IMR-90 (cell line): ENCODE measurements at regions not wholly inside any gene's neighbourhood (a gene's known extent, or its start where the extent isn't known, plus 50 kb on each side); places are given as distances from the start of the nearest gene placed in this dataset.

ENCODE experiments used
- ATAC-seq: fragments of 200-7000 bp; cut with Tn5 transposase; 2 replicates; pipeline ENCODE4 v1.9.1; 2020; ENCODE audit warnings: low read depth, mild to moderate bottlenecking, moderate library complexity
- BruUV-seq: library from RNA; stranded (reverse); fragments of 400-500 nt; replicated peaks from 2 replicates; lab custom pipeline; 2021; lab: Mats Ljungman, UMichigan
- CTCF ChIA-PET: fragments of 300-600 bp; formaldehyde crosslinking; extraction: SDS; loops from one replicate; lab custom pipeline; 2021; ENCODE audit warnings: antibody characterized with exemption; lab: Yijun Ruan, JAX
- POLR2A ChIA-PET: fragments of 300-600 bp; sonication (Branson Sonifier 250); formaldehyde crosslinking; loops from one replicate; lab custom pipeline; 2022; ENCODE audit warnings: antibody characterized with exemption; ENCODE audit not compliant: unreplicated experiment; lab: Charles Lee
- DNase-seq: peaks from one replicate; pipeline ENCODE4 v3.0.0; 2013
- H2AFZ ChIP-seq: replicated peaks from 2 replicates; pipeline ENCODE3; 2013; ENCODE audit warnings: low read length, mild to moderate bottlenecking; ENCODE audit not compliant: poor library complexity
- H2AK5ac ChIP-seq: 2 replicates; pipeline ENCODE4 v1.6.1; 2013; ENCODE audit warnings: low read depth, low read length, inconsistent platforms
- H2AK9ac ChIP-seq: replicated peaks from 2 replicates; pipeline ENCODE3; 2013; ENCODE audit warnings: mild to moderate bottlenecking, low read depth, low read length, moderate library complexity; ENCODE audit not compliant: poor library complexity
- H2BK120ac ChIP-seq: 2 replicates; pipeline ENCODE4 v1.6.1; 2013; ENCODE audit warnings: low read depth, low read length, inconsistent platforms
- H2BK15ac ChIP-seq: 3 replicates; pipeline ENCODE4 v1.6.1; 2013; ENCODE audit warnings: low read depth, low read length, inconsistent platforms
- H2BK20ac ChIP-seq: 2 replicates; pipeline ENCODE4 v1.6.1; 2013; ENCODE audit warnings: low read depth, mild to moderate bottlenecking, inconsistent platforms, low read length, moderate library complexity
- H2BK5ac ChIP-seq: 2 replicates; pipeline ENCODE4 v1.6.1; 2013; ENCODE audit warnings: mild to moderate bottlenecking, low read depth, low read length, inconsistent platforms; ENCODE audit not compliant: poor library complexity, severe bottlenecking
- H3K14ac ChIP-seq: replicated peaks from 2 replicates; pipeline ENCODE4 v1.6.1; 2013; ENCODE audit warnings: low read depth, low read length, inconsistent platforms
- H3K18ac ChIP-seq: 2 replicates; pipeline ENCODE4 v1.6.1; 2013; ENCODE audit warnings: low read depth, low read length, control low read depth
- H3K23ac ChIP-seq: 2 replicates; pipeline ENCODE4 v1.6.1; 2013; ENCODE audit warnings: low read depth, low read length, inconsistent platforms
- H3K27ac ChIP-seq: 2 replicates; pipeline ENCODE4 v1.5.1; 2013; ENCODE audit warnings: mild to moderate bottlenecking, control low read depth, low read length; ENCODE audit not compliant: insufficient read depth
- H3K27me3 ChIP-seq: 2 replicates; pipeline ENCODE4 v1.6.1; 2013; ENCODE audit warnings: low read length; ENCODE audit not compliant: control insufficient read depth, insufficient read depth
- H3K36me3 ChIP-seq: 2 replicates; pipeline ENCODE4 v1.6.1; 2013; ENCODE audit warnings: low read length, mixed read lengths; ENCODE audit not compliant: control insufficient read depth, insufficient read depth
- H3K4ac ChIP-seq: 2 replicates; pipeline ENCODE4 v1.6.1; 2013; ENCODE audit warnings: low read depth, low read length, inconsistent platforms
- H3K4me1 ChIP-seq: 2 replicates; pipeline ENCODE4 v1.6.1; 2013; ENCODE audit warnings: low read length, mixed read lengths; ENCODE audit not compliant: control insufficient read depth, insufficient read depth
- H3K4me2 ChIP-seq: 2 replicates; pipeline ENCODE4 v1.6.1; 2013; ENCODE audit warnings: low read depth, mild to moderate bottlenecking, control low read depth, low read length, moderate library complexity
- H3K4me3 ChIP-seq: 2 replicates; pipeline ENCODE4 v1.5.1; 2013; ENCODE audit warnings: low read depth, mild to moderate bottlenecking, control low read depth, low read length, moderate library complexity; ENCODE audit not compliant: insufficient read depth
- H3K56ac ChIP-seq: 2 replicates; pipeline ENCODE4 v1.6.1; 2013; ENCODE audit warnings: low read length, inconsistent platforms; ENCODE audit not compliant: insufficient read depth; ENCODE audit errors: extremely low read depth
- H3K79me1 ChIP-seq, 2 experiments: 2 replicates each; pipeline ENCODE4 v1.6.1; 2013; ENCODE audit warnings: low read length in 2 of 2, inconsistent platforms in 1 of 2, low read depth in 1 of 2
- H3K9ac ChIP-seq: 2 replicates; pipeline ENCODE4 v1.6.1; 2013; ENCODE audit warnings: low read depth, low read length, control low read depth
- H3K9me1 ChIP-seq: 2 replicates; pipeline ENCODE4 v1.6.1; 2013; ENCODE audit warnings: low read length, inconsistent platforms; ENCODE audit not compliant: insufficient read depth
- H3K9me3 ChIP-seq: 2 replicates; pipeline ENCODE4 v1.6.1; 2013; ENCODE audit warnings: low read length; ENCODE audit not compliant: control insufficient read depth, insufficient read depth
- H4K20me1 ChIP-seq: 2 replicates; pipeline ENCODE4 v1.6.1; 2013; ENCODE audit warnings: low read length, inconsistent platforms; ENCODE audit not compliant: insufficient read depth
- H4K5ac ChIP-seq: 2 replicates; pipeline ENCODE4 v1.6.1; 2013; ENCODE audit warnings: mild to moderate bottlenecking, low read depth, low read length, control low read depth
- H4K8ac ChIP-seq, 2 experiments: 2 replicates each; pipeline ENCODE4 v1.6.1; 2013; ENCODE audit warnings: low read depth in 2 of 2, low read length in 2 of 2, control low read depth in 1 of 2, inconsistent platforms in 1 of 2
- H4K91ac ChIP-seq: 2 replicates; pipeline ENCODE4 v1.6.1; 2013; ENCODE audit warnings: low read depth, low read length, inconsistent platforms; ENCODE audit not compliant: insufficient read depth
- CEBPB ChIP-seq: IDR thresholded peaks from 2 replicates; pipeline ENCODE4 v1.6.1; 2012; ENCODE audit warnings: low read depth, low read length, improper control_type of control experiment
- CHD1 ChIP-seq: IDR thresholded peaks from 2 replicates; pipeline ENCODE4 v1.6.1; 2012; ENCODE audit warnings: low read depth, low read length, improper control_type of control experiment
- FOS ChIP-seq: fragments of 150-350 bp; IDR thresholded peaks from 2 replicates; pipeline ENCODE4 v1.6.1; 2016; ENCODE audit warnings: low read depth, low read length
- MAFK ChIP-seq: IDR thresholded peaks from 2 replicates; pipeline ENCODE4 v1.6.1; 2012; ENCODE audit warnings: low read depth, low read length, improper control_type of control experiment
- MAZ ChIP-seq: IDR thresholded peaks from 2 replicates; pipeline ENCODE4 v1.6.1; 2012; ENCODE audit warnings: low read depth, mild to moderate bottlenecking, low read length, improper control_type of control experiment, moderate library complexity, borderline replicate concordance
- MXI1 ChIP-seq: IDR thresholded peaks from 2 replicates; pipeline ENCODE4 v1.6.1; 2012; ENCODE audit warnings: low read depth, mild to moderate bottlenecking, low read length, moderate library complexity, borderline replicate concordance
- NFE2L2 ChIP-seq: fragments of 150-350 bp; IDR thresholded peaks from 2 replicates; pipeline ENCODE4 v1.6.1; 2016; ENCODE audit warnings: low read depth, mild to moderate bottlenecking, low read length
- POLR2A ChIP-seq: IDR thresholded peaks from 2 replicates; pipeline ENCODE4 v1.6.1; 2012; ENCODE audit warnings: mild to moderate bottlenecking, low read depth, low read length
- RAD21 ChIP-seq: IDR thresholded peaks from 2 replicates; pipeline ENCODE4 v1.6.1; 2012; ENCODE audit warnings: low read length, improper control_type of control experiment
- RFX5 ChIP-seq: IDR thresholded peaks from 2 replicates; pipeline ENCODE4 v1.8.0; 2012; ENCODE audit warnings: low read depth, mild to moderate bottlenecking, low read length, moderate library complexity
- SMC3 ChIP-seq: fragments of 150-350 bp; IDR thresholded peaks from 2 replicates; pipeline ENCODE4 v1.6.1; 2016; ENCODE audit warnings: low read depth, mild to moderate bottlenecking, antibody characterized with exemption, low read length, moderate library complexity
- WGBS, 2 experiments: methylation state at CpG; one replicate each; pipeline versions ENCODE4 v1.1.5 to v1.1.7; 2013; ENCODE audit warnings: missing lambda C conversion rate in 2 of 2; ENCODE audit not compliant: insufficient read length in 1 of 2; ENCODE audit errors: extremely low coverage in 2 of 2; 5-methylcytosine and 5-hydroxymethylcytosine counted together
- dilution Hi-C: fragments of 300-500 bp; cut with HindIII; formaldehyde crosslinking; loops from one replicate; pipeline ENCODE4 v1.14.3; 2018; ENCODE audit warnings: low sequenced_read_pairs; ENCODE audit not compliant: unreplicated experiment
- in situ Hi-C: fragments of 300-500 bp; cut with MboI; formaldehyde crosslinking; loops from 3 replicates; pipeline ENCODE4 v1.14.3; 2019; ENCODE audit warnings: low sequenced_read_pairs, inconsistent platforms, mixed read lengths
- intact Hi-C: fragments of 100-400 bp; cut with micrococcal nuclease; formaldehyde crosslinking; loops from 2 replicates; pipeline ENCODE4 v1.10.0; 2022
- TF ChIP-seq, protein P1 (sequence below): fragments of 150-350 bp; IDR thresholded peaks from 2 replicates; pipeline ENCODE4 v1.6.1; 2016; ENCODE audit warnings: low read depth, mild to moderate bottlenecking, low read length, moderate library complexity, borderline replicate concordance
- TF ChIP-seq, protein P2 (sequence below): fragments of 150-350 bp; IDR thresholded peaks from 2 replicates; pipeline ENCODE4 v1.6.1; 2017; ENCODE audit warnings: mild to moderate bottlenecking, antibody characterized with exemption, low read length, low read depth
- TF ChIP-seq, protein P3 (sequence below): conservative IDR thresholded peaks from 2 replicates; pipeline ENCODE4 v1.5.1; 2012; ENCODE audit warnings: mild to moderate bottlenecking, low read depth, low read length, improper control_type of control experiment

DNA sequence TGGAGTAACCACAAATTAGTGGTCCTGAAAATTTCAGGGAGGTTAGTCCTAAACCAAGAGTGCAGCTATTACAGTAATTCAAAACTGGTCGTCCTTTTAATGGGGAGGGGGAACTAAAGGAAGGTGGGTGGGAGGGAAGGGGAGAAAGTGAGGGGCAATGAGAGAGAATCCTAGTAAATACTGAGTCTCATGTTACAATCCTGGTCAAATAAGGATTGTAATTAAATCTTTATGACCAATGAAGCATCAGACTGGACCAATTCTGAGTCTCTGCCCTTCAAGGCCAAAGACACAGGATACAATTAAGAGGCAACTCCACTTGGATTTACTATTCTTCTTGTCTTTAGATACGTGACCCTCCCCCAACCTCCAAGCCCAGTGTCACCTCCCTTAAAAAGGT is 262.9 kb downstream of the BCL11A start:
- ATAC-seq, result no peak
- no peak overlapping the region for H2AK5ac ChIP-seq
- H3K4me1 ChIP-seq, result no peaks in the 10 kb centered on the region
- no peak overlapping the region for H3K27ac ChIP-seq
- H4K91ac ChIP-seq, result no peak overlapping the region
- H3K9me1 ChIP-seq, result no peaks in the 10 kb centered on the region
- no peak overlapping the region for H3K56ac ChIP-seq
- DNase-seq, result no peak
- ChIA-PET POLR2A (no interaction called here), CTCF (no interaction called here)
- no peak overlapping the region for H3K14ac ChIP-seq
- no peak overlapping the region for H2BK15ac ChIP-seq
- TF ChIP-seq SMC3 (no peak), MXI1 (no peak), MAZ (no peak), POLR2A (no peak), CHD1 (no peak), RAD21 (no peak), NFE2L2 (no peak), FOS (no peak), RFX5 (no peak), CEBPB (no peak), MAFK (no peak)
- TF ChIP-seq, protein P1, sequence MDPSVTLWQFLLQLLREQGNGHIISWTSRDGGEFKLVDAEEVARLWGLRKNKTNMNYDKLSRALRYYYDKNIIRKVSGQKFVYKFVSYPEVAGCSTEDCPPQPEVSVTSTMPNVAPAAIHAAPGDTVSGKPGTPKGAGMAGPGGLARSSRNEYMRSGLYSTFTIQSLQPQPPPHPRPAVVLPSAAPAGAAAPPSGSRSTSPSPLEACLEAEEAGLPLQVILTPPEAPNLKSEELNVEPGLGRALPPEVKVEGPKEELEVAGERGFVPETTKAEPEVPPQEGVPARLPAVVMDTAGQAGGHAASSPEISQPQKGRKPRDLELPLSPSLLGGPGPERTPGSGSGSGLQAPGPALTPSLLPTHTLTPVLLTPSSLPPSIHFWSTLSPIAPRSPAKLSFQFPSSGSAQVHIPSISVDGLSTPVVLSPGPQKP, result no peak
- TF ChIP-seq, protein P2, sequence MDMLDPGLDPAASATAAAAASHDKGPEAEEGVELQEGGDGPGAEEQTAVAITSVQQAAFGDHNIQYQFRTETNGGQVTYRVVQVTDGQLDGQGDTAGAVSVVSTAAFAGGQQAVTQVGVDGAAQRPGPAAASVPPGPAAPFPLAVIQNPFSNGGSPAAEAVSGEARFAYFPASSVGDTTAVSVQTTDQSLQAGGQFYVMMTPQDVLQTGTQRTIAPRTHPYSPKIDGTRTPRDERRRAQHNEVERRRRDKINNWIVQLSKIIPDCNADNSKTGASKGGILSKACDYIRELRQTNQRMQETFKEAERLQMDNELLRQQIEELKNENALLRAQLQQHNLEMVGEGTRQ, result no peak
- TF ChIP-seq, protein P3, sequence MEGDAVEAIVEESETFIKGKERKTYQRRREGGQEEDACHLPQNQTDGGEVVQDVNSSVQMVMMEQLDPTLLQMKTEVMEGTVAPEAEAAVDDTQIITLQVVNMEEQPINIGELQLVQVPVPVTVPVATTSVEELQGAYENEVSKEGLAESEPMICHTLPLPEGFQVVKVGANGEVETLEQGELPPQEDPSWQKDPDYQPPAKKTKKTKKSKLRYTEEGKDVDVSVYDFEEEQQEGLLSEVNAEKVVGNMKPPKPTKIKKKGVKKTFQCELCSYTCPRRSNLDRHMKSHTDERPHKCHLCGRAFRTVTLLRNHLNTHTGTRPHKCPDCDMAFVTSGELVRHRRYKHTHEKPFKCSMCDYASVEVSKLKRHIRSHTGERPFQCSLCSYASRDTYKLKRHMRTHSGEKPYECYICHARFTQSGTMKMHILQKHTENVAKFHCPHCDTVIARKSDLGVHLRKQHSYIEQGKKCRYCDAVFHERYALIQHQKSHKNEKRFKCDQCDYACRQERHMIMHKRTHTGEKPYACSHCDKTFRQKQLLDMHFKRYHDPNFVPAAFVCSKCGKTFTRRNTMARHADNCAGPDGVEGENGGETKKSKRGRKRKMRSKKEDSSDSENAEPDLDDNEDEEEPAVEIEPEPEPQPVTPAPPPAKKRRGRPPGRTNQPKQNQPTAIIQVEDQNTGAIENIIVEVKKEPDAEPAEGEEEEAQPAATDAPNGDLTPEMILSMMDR, result no peak
- no peaks in the 10 kb centered on the region for H3K9me3 ChIP-seq
- in situ Hi-C loops (no loop called here), dilution Hi-C loops (no loop called here), intact Hi-C loops (no loop called here)
- no TSS peak for BruUV-seq
- H2BK120ac ChIP-seq, result no peak overlapping the region
- WGBS, 2 experiments, result no CpG with 5 or more reads among the region's 2 CpGs
- H3K27me3 ChIP-seq, result no peaks in the 10 kb centered on the region
- no peak overlapping the region for H4K8ac ChIP-seq
- H4K20me1 ChIP-seq, result no peaks in the 10 kb centered on the region
- H3K23ac ChIP-seq, result no peak overlapping the region
- H3K4me3 ChIP-seq, result no peak overlapping the region
- H3K4ac ChIP-seq, result no peak overlapping the region
- H4K5ac ChIP-seq, result no peak overlapping the region
- H2BK20ac ChIP-seq, result no peak overlapping the region
- no peak overlapping the region for H2AFZ ChIP-seq
- H2AK9ac ChIP-seq, result no peak overlapping the region
- no peaks in the 10 kb centered on the region for H3K36me3 ChIP-seq
- H2BK5ac ChIP-seq, result no peak overlapping the region
- H3K79me1 ChIP-seq, result no peaks in the 10 kb centered on the region
- no peak overlapping the region for H3K18ac ChIP-seq
- no peak overlapping the region for H3K9ac ChIP-seq
- H3K4me2 ChIP-seq, result no peak overlapping the region
